ENCODE measurements at regions not wholly inside any gene's neighbourhood (a gene's known extent, or its start where the extent isn't known, plus 50 kb on each side); places are given as distances from the start of the nearest gene placed in this dataset.

DNA sequence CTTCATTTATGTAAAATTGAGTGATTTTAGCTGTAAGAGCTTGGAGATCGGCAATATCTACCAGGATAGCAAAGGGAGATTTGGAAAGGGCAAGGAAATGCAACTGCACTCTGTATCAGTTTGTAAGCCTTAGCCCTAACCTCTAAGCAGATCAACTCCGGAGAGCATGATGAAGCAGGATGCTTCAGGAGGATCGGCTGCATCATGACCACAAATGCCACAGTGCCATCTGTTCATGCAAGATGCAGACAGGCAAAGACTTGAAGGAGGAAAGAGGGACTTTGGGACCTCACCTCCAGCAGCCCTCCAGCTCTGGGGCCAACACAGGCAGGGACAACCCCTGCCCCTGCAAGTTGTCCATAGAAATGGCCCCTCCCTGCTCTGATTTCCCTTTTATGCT lies 377.6 kb upstream of the GATB start:
- TF ChIP-seq, protein P1, sequence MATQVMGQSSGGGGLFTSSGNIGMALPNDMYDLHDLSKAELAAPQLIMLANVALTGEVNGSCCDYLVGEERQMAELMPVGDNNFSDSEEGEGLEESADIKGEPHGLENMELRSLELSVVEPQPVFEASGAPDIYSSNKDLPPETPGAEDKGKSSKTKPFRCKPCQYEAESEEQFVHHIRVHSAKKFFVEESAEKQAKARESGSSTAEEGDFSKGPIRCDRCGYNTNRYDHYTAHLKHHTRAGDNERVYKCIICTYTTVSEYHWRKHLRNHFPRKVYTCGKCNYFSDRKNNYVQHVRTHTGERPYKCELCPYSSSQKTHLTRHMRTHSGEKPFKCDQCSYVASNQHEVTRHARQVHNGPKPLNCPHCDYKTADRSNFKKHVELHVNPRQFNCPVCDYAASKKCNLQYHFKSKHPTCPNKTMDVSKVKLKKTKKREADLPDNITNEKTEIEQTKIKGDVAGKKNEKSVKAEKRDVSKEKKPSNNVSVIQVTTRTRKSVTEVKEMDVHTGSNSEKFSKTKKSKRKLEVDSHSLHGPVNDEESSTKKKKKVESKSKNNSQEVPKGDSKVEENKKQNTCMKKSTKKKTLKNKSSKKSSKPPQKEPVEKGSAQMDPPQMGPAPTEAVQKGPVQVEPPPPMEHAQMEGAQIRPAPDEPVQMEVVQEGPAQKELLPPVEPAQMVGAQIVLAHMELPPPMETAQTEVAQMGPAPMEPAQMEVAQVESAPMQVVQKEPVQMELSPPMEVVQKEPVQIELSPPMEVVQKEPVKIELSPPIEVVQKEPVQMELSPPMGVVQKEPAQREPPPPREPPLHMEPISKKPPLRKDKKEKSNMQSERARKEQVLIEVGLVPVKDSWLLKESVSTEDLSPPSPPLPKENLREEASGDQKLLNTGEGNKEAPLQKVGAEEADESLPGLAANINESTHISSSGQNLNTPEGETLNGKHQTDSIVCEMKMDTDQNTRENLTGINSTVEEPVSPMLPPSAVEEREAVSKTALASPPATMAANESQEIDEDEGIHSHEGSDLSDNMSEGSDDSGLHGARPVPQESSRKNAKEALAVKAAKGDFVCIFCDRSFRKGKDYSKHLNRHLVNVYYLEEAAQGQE (IDR thresholded peaks at IDR 0.05; ENCODE audit: low read depth), result no peak
- TF ChIP-seq CREB1 (IDR thresholded peaks at IDR 0.05; ENCODE audit: low read depth), result no peak
- TF ChIP-seq, protein P2, sequence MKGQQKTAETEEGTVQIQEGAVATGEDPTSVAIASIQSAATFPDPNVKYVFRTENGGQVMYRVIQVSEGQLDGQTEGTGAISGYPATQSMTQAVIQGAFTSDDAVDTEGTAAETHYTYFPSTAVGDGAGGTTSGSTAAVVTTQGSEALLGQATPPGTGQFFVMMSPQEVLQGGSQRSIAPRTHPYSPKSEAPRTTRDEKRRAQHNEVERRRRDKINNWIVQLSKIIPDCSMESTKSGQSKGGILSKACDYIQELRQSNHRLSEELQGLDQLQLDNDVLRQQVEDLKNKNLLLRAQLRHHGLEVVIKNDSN (IDR thresholded peaks at IDR 0.05), result no peak
- no peak for TF ChIP-seq CEBPB (IDR thresholded peaks at IDR 0.05)
- no peak for TF ChIP-seq TCF12 (IDR thresholded peaks at IDR 0.05; ENCODE audit: low read depth)
- TF ChIP-seq NFIC (IDR thresholded peaks at IDR 0.05), result no peak
- TF ChIP-seq FOXM1 (IDR thresholded peaks at IDR 0.05; ENCODE audit: borderline replicate concordance, low read depth), result no peak
- no peak for TF ChIP-seq TEAD4 (IDR thresholded peaks at IDR 0.05)
- no peak for TF ChIP-seq RAD21 (IDR thresholded peaks at IDR 0.05; ENCODE audit: low read depth)
- TF ChIP-seq EP300 (IDR thresholded peaks at IDR 0.05; ENCODE audit: borderline replicate concordance), result no peak
- TF ChIP-seq YY1 (IDR thresholded peaks at IDR 0.05; ENCODE audit: low read depth), result no peak
- TF ChIP-seq, protein P3, sequence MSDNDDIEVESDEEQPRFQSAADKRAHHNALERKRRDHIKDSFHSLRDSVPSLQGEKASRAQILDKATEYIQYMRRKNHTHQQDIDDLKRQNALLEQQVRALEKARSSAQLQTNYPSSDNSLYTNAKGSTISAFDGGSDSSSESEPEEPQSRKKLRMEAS (IDR thresholded peaks at IDR 0.05), result no peak
